Aorta (tissue), 5 donors: ENCODE measurements at regions not wholly inside any gene's neighbourhood (a gene's known extent, or its start where the extent isn't known, plus 50 kb on each side); places are given as distances from the start of the nearest gene placed in this dataset.

ENCODE experiments used
- ATAC-seq: fragments of 200-7000 bp; cut with Tn5 transposase; one replicate; pipeline ENCODE4 v1.9.1; 2022; ENCODE audit warnings: moderate library complexity; ENCODE audit not compliant: low FRiP score
- DNase-seq, 2 donors: peaks; one replicate each; pipeline ENCODE4 v3.0.0-alpha.2; 2020
- H3K27ac ChIP-seq, 2 donors: one replicate each; pipeline ENCODE4 v1.5.1; 2013; ENCODE audit warnings: low read length in 2 of 2, mild to moderate bottlenecking in 2 of 2, moderate library complexity in 2 of 2, control low read depth in 1 of 2, inconsistent platforms in 1 of 2, low read depth in 1 of 2
- H3K27me3 ChIP-seq, 2 donors: one replicate each; pipeline ENCODE4 v1.6.1; 2013; ENCODE audit warnings: control low read depth in 1 of 2, low read length in 1 of 2, mild to moderate bottlenecking in 1 of 2, moderate library complexity in 1 of 2; ENCODE audit not compliant: insufficient read depth in 2 of 2, control insufficient read depth in 1 of 2
- H3K36me3 ChIP-seq, 2 donors: one replicate each; pipeline ENCODE4 v1.6.1; 2013; ENCODE audit warnings: control low read depth in 1 of 2, low read length in 1 of 2, mild to moderate bottlenecking in 1 of 2; ENCODE audit not compliant: insufficient read depth in 2 of 2, control insufficient read depth in 1 of 2
- H3K4me1 ChIP-seq, 2 donors: one replicate each; pipeline ENCODE4 v1.6.1; 2013; ENCODE audit warnings: low read length in 2 of 2, control low read depth in 1 of 2, mild to moderate bottlenecking in 1 of 2, moderate library complexity in 1 of 2; ENCODE audit not compliant: insufficient read depth in 2 of 2, control insufficient read depth in 1 of 2
- H3K4me3 ChIP-seq, 2 donors: one replicate each; pipeline ENCODE4 v1.5.1; 2013; ENCODE audit warnings: low read length in 2 of 2, control low read depth in 1 of 2, mild to moderate bottlenecking in 1 of 2
- H3K9me3 ChIP-seq: one replicate; pipeline ENCODE4 v1.6.1; 2013; ENCODE audit warnings: mild to moderate bottlenecking, low read length; ENCODE audit not compliant: control insufficient read depth
- whole genome bisulfite sequencing, 2 donors: extraction: QIAGEN DNeasy Blood & Tissue Kit; methylation state at CpG; one replicate each; pipeline ENCODE4 v1.1.7; 2013; 5-methylcytosine and 5-hydroxymethylcytosine counted together
- intact Hi-C, 2 donors: fragments of 100-400 bp; cut with DNase I; formaldehyde crosslinking; loops; one replicate each; pipeline versions ENCODE4 v1.14.2 to v1.15.0; 2022
- donor health status: healthy with polysubstance abuse.
- donor health status: Bipolar disorder and iron deficiency.
- donor health status: DM: no; HTN: no; CAD: no.
- donor health status: DM: no; HTN: no; CAD: no.
- donor health status: DM: yes; HTN: yes; CAD: no.

GRCh38 chr1:204736836-204737235 is 51.3 kb upstream of the LRRN2 start:
- Histone ChIP-seq H3K36me3 (no peaks in the 10 kb centered on the region), H3K9me3 (peaks cover 2% of the 10 kb centered on the region), H3K27me3 (peaks cover 0 to 3% of the 10 kb centered on the region in 2 donors), H3K27ac (no peak overlapping the region), H3K4me1 (no peaks in the 10 kb centered on the region), H3K4me3 (no peak overlapping the region)
- WGBS, 2 donors: 33 to 42% methylated on average over 3 of the region's 3 CpGs
- no peak for DNase-seq
- intact Hi-C loops: no loop called here
- ATAC-seq: no peak

DNA sequence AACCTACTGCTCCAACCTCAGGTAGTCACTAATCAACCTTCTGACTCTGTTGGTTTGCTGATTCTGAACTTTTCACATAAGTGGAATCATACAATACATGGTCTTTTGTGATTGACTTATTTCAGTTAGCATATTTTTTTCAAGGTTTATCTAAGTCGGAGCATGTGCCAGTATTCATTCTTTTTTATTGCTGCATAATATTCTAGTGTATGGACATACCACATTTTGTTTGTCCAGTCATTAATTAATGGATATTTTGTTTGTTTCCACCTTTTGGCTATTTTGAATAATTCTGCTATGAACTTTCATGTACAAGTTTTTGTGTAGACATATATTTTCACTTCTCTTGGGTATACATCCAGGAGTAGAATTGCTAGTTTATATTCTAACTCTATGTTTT is 53.0 kb upstream of the LRRN2 start:
- H3K4me3 ChIP-seq: no peak overlapping the region
- DNase-seq (no peak), ATAC-seq (no peak)
- no peaks in the 10 kb centered on the region for H3K4me1 ChIP-seq
- H3K27ac ChIP-seq: no peak overlapping the region
- WGBS, 2 donors: 91 to 96% methylated on average over 1 of the region's 1 CpG
- H3K36me3 ChIP-seq: no peaks in the 10 kb centered on the region
- intact Hi-C loops: no loop called here
- H3K9me3 ChIP-seq: peaks cover 4% of the 10 kb centered on the region
- peaks cover 0 to 2% of the 10 kb centered on the region in 2 donors for H3K27me3 ChIP-seq

GRCh38 chr1:204740354-204740753 is 54.8 kb upstream of the LRRN2 start:
- DNase-seq: no peak
- ATAC-seq: no peak
- Histone ChIP-seq H3K4me3 (no peak overlapping the region), H3K36me3 (no peaks in the 10 kb centered on the region), H3K27ac (no peak overlapping the region), H3K27me3 (peaks cover 0 to 2% of the 10 kb centered on the region in 2 donors), H3K4me1 (no peaks in the 10 kb centered on the region), H3K9me3 (peaks cover 4% of the 10 kb centered on the region)
- intact Hi-C loops: no loop called here

GRCh38 chr1:204741440-204741839 is 55.9 kb upstream of the LRRN2 start:
- DNase-seq: no peak
- ATAC-seq: no peak
- intact Hi-C loops: no loop called here
- no peak overlapping the region for H3K27ac ChIP-seq
- peaks cover 0 to 2% of the 10 kb centered on the region in 2 donors for H3K27me3 ChIP-seq
- no peaks in the 10 kb centered on the region for H3K36me3 ChIP-seq
- 78 to 87% methylated on average over 1 of the region's 1 CpG for WGBS, 2 donors
- no peak overlapping the region for H3K4me3 ChIP-seq
- H3K4me1 ChIP-seq: no peaks in the 10 kb centered on the region
- peaks cover 4% of the 10 kb centered on the region for H3K9me3 ChIP-seq

- ATAC-seq (no peak), DNase-seq (no peak)
- peaks cover 0 to 2% of the 10 kb centered on the region in 2 donors for H3K27me3 ChIP-seq
- intact Hi-C loops: no loop called here
- WGBS, 2 donors: 82 to 83% methylated on average over 8 of the region's 8 CpGs
- no peaks in the 10 kb centered on the region for H3K36me3 ChIP-seq
- no peak overlapping the region for H3K4me3 ChIP-seq
- no peak overlapping the region for H3K27ac ChIP-seq
- no peaks in the 10 kb centered on the region for H3K4me1 ChIP-seq
- peaks cover 2% of the 10 kb centered on the region for H3K9me3 ChIP-seq
These were observed 57.2 kb upstream of the LRRN2 start for GRCh38 chr1:204742676-204743251.

- no peak overlapping the region for H3K4me3 ChIP-seq
- no peak for ATAC-seq
- H3K27ac ChIP-seq: no peak overlapping the region
- DNase-seq: no peak
- intact Hi-C loops: no loop called here
- no peaks in the 10 kb centered on the region for H3K36me3 ChIP-seq
- peaks cover 0 to 2% of the 10 kb centered on the region in 2 donors for H3K27me3 ChIP-seq
- peaks cover 2% of the 10 kb centered on the region for H3K9me3 ChIP-seq
- H3K4me1 ChIP-seq: no peaks in the 10 kb centered on the region
- 63 to 65% methylated on average over 7 of the region's 7 CpGs for WGBS, 2 donors
These were observed 58.7 kb upstream of the LRRN2 start for GRCh38 chr1:204744107-204744779.

- Histone ChIP-seq H3K27ac (no peak overlapping the region), H3K27me3 (peaks cover 0 to 2% of the 10 kb centered on the region in 2 donors), H3K9me3 (peaks cover 2% of the 10 kb centered on the region), H3K4me1 (no peaks in the 10 kb centered on the region), H3K4me3 (no peak overlapping the region), H3K36me3 (no peaks in the 10 kb centered on the region)
- peak in 1 of 2 donors; percentile 55 for DNase-seq
- intact Hi-C loops: no loop called here
- peak; percentile 78 for ATAC-seq
These were observed 61.4 kb upstream of the LRRN2 start for GRCh38 chr1:204746838-204747442.

DNA sequence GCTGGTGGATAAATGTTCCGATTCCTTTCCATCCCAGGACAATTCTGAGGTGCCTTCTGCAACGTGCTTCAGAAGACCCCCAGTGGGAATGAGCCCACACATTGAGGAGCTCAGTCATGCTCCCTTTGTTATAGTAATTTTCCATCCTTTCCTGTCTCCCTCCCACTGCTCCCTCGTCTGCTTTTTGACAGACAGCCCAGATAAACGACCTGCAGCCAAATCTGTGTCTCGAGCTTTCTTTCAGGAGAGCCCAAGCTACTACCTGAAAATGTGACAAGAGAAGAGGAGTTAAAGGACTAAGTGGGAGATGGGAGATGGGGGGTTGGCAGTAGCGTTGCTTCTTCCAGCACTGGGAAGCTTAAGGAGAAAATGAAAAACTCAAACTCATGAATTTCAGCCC is 65.9 kb upstream of the LRRN2 start:
- intact Hi-C loops: no loop called here
- DNase-seq: no peak
- 30% methylated on average over 6 of the region's 6 CpGs for WGBS, 2 donors
- Histone ChIP-seq H3K36me3 (no peaks in the 10 kb centered on the region), H3K4me1 (no peaks in the 10 kb centered on the region), H3K27me3 (no peaks in the 10 kb centered on the region), H3K27ac (no peak overlapping the region), H3K9me3 (no peaks in the 10 kb centered on the region), H3K4me3 (no peak overlapping the region)
- no peak for ATAC-seq
